ENCODE measurements at regions not wholly inside any gene's neighbourhood (a gene's known extent, or its start where the extent isn't known, plus 50 kb on each side); places are given as distances from the start of the nearest gene placed in this dataset.

- peak in 10 of 51 donors; percentile 6 to 33 (median 15) for DNase-seq
These were observed 54.6 kb downstream of the ZFP36L2 start for GRCh38 chr2:43171789-43172188.

DNA sequence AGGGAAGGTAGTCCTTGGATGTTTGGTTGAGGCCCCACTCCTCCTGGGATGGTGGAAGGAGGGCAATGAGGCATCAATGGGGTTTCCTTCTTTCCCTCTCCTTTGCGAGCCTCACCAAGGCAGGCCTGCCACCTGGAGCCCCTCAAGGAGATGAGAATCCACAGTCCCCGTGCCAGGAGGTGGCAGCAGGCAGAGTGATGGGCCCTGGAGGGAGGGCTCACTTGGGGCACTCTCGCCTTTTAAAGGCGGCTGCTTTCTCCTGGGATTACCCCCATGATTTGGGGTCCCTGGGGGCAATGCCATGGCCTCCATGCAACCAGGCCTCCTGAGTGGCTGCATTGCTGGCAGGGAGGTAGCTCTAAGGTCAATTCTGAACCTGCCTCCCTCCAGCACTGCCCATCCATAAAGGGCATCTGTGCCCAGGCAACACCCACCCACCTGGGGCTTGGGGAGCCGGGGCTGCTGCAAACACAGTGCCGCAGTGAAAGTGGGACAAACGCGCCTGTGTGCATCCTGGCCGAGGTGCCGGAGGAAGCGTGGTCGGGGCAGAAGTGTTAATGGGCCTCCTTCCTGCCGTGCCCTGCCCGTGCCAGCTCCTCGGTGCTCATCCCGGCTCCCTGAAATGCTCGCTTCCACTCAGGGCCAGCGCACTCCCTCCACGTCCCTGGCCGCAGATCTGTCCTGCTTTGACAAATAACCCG is 55.9 kb downstream of the ZFP36L2 start:
- DNase-seq, result no peak

DNA sequence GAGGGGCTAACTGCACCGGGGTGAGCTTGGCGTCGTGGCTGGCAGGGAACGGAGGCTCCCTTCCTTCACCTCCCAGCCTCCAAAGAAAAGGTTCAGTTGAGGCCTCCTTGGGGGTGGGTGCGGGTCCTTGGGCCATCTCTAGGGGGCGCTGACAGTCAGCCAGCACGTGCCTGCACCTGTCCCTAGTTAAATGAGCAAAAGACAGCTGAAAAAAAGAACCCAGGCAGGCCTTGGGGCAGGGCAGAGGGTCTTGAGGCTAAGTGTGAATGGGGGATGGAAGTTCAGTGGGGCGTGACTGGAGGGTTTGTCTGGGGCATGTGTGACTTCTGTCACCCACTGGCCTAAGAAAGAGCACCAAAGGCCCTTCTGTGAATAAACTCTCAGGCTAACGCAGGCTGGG is 56.4 kb downstream of the ZFP36L2 start:
- no peak for DNase-seq

- DNase-seq, result peak in 1 of 51 donors; percentile 12
These were observed 57.1 kb downstream of the ZFP36L2 start for GRCh38 chr2:43169099-43169945.

DNA sequence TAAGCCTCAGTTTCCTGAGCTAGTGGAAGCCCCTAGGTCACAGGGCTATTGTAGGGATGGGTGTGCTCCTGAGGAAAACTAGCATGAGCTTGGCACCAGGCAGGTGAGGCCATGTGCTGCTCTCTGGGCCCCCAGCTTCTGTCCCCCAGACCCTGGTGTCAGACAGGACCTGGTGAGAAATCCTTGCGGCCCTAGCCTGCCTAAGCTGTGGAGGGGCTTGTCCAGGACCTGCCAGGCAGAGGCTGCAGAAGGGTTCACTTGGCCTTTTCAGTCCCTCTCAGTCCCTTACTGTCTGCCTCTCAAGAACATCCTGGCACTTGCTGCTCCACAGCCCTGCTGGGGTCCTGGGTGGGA is 58.4 kb downstream of the ZFP36L2 start:
- no peak for DNase-seq

DNA sequence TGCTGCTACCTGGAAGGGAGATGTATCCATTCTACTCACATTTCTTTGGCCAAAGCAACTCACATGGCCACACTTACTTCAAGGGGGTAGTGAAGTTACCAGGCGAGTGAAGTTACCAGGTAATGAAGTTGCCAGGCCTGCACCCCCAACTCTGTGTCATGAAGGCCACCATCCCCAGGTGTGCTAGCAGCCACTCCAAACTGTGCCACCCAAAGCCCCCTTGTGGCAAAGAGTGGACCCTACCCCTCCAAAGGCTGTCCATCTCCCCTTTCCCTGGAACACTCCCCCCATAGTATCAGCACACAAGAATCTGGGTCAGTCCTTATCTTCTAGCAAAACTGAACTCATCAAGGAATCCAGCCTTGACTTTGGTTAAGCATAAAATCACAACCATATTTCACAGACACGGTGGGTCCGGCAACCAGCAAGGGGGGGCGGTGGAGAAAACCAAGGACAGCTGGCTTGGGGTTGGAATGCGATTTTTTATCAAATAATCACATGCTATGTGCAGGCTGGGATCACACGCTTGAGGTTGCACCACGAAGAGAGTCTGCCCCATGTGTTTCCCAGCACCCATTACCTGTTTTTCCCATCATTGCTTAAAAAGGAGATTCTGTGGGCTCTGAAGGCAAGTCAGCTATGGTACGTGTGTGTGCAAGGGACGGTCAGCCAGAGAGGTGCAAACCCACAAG is 60.9 kb downstream of the ZFP36L2 start:
- DNase-seq, result no peak

GRCh38 chr2:43164686-43165085 is 61.7 kb downstream of the ZFP36L2 start:
- DNase-seq, result no peak

DNA sequence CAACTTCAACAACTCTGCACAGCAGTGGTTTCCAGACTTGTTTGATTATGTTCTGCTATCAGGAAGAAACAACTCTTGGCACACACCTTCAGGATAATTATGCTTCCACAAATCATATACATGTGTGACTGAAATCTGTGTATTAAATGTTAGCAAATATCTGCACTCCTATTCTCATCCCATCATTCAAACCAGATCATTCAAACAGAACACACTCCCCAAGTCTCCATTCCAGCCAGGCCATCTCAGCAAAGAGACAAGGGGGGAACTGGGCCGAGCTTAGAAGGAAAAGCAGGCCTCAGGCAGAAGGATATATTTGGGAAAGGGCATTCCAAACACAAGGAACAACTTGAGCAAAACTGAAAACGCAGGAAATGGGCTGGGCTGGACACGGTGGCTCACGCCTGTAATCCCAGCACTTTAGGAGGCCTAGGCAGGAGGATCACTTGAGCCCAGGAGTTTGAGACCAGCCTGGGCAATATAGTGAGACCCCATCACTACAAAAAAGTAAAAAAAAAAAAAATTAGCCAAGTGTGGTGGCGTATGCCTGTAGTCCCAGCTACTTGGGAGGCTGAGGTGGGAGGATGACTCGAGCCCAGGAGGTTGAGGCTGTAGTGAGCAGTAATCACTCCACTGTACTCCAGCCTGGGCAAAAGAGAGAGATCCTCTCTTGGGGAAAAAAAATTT is 62.7 kb downstream of the ZFP36L2 start:
- no peak for DNase-seq

- DNase-seq, result no peak
These were observed 64.0 kb downstream of the ZFP36L2 start for GRCh38 chr2:43162511-43162776.

- DNase-seq, result no peak
These were observed 64.5 kb downstream of the ZFP36L2 start for GRCh38 chr2:43161650-43162510.

DNA sequence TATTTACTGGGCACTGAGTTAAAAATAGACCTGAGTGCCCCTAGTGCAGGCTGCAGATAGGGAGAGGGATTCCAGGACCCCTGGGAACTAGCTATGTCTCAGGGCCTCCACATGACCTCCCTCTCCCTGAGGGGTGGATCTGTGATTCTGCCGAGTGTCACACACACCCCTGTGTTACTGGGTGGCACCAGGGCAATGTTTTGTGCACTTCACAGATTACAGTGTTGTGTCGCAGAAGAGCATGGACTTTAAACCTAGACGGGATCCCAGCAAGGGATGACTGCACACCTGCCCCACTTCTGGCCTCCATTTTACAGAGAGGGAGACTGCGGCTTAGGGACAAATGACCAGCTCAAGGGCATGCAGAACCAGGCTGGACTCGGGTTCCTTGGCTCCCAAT is 65.6 kb downstream of the ZFP36L2 start:
- no peak for DNase-seq

DNA sequence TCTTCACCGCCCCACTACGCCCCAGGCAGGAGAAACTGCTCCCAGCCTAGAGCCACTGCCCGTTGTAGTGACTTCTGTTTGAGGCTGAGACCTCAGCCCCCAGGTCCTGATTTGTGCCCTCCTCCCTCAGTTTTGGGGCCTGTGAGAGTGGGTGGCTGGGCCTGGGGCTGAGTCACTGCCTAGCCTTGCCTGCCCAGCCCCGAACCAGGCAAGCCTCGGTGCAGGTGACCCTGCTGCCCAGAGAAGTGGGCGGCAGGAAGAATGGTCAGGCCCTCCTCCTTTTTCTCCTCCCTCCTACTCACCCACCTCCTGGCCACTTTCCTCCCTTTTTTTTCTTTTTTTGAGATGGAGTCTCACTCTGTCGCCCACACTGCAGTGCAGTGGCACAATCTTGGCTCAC is 66.6 kb downstream of the ZFP36L2 start:
- DNase-seq, result no peak

- peak in 3 of 51 donors; percentile 25 to 28 (median 26) for DNase-seq
These were observed 68.0 kb downstream of the ZFP36L2 start for GRCh38 chr2:43158259-43158880.

DNA sequence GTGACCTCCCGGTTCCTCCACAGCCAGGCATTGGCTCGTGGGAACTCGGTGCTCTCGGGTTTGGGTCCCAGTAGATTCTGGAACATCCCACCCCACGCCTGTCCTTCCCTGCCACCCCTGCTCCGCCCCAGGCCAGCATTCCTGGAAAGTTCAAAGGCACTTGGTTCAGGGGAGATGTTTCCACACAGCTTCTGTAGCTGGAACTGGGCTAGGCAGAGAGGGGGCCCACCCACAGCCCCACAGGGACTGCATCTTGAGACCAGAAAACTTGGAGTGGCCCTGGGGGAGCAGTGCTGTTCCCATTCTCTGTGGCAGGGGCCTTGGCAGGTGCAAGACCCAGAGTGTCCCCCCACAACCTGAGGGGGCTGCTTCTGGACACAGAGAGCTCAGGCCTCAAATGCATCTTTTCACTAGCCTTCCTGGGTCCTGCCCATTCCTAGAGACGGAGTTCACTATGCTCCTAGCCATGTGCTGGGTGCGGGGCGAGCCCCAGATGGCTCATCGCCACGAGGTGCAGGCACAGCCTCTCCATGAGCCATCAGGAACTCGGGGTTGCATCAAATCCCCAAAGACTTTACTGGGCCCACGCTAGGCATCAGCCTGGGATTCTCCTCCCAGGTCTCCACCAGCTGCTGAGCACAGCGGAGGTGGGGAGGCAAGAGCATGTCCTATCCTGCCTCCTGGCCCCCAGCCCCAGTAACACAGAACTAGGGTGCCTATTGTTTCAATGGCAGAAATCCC is 68.7 kb downstream of the ZFP36L2 start:
- no peak for DNase-seq

- no peak for DNase-seq
These were observed 70.5 kb downstream of the ZFP36L2 start for GRCh38 chr2:43155851-43156411.

DNA sequence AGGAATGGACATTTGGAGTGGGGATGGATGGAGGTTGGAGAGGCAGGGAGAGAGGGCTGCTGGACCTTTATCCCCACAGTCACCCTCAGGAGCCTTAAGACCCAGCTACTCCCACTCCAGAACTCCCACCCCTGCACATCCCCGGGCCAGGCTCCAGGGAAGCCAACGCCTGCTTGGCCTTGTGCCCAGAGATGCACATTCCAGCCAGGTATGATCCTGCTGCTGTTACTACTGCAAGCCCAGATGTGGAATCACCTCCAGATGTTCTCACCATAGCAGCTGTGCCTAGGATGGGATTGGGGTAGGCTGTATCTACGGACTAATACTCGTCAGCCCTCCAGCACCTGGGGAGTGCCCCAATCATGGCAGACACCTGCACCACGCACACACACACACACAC is 71.7 kb downstream of the ZFP36L2 start:
- no peak for DNase-seq

DNA sequence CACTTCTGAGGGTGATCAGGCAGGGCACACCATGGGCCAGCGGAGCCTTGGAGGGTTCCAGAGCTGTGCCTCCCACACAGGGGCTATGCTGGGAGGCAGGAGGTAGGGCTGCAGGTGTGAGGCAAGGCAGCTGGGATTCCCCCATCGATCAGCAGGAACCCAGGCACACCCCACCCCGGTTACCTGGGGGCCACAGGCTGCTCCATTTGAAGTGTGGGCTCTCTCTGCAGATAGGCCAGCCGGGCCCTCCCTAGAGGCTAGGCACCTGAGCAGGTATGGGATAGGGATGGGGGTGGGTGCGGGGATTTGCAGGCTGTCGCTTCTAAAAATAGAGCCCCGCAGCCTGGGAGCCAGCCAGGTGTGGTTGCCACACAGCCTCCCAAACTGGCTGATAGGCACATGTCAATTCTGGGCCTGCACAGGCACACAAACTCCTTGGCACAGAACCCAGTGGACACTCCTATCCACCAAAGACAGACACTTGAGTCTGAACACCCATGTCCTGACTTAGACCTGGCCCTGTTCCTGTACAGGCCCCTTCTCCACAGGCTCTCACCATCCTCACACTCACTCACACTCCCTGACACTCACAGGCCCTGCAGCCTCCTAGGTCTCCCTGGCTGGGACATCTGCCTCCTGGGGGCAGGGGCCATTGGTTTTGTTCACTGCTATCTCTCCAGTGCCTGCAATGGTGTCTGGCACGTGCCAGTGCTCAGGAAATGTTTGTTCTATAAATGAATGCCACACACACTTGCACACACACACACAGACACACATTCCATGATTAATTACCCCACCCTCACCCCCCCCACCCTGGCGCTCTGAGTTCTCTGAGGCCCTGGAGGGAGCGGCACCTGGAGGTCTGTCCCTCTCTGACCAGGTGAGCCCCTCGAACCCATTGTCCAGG is 73.4 kb downstream of the ZFP36L2 start:
- no peak for DNase-seq

DNA sequence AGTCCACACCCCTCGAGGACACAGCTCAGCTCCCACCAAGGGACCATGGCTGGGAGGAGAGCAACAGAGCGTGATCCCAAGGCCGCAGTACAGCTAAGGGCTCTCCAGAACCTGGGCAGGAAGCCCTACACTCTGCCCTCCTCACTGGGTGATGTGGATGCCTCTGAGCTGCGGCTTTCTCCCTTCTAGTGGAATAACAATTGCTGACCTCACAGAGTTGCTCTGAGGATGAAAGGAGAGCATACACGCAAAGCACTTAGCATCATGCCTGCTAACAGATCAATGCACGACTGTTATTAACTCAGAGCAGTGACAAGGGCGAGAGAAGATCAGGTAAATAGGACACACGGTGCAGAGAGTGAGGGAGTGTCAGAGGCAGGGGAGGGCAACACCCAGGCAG is 74.2 kb downstream of the ZFP36L2 start:
- no peak for DNase-seq

Data from hypothalamus (tissue), 51 donors.